ENCODE measurements at regions not wholly inside any gene's neighbourhood (a gene's known extent, or its start where the extent isn't known, plus 50 kb on each side); places are given as distances from the start of the nearest gene placed in this dataset.

- TF ChIP-seq CTCF (IDR thresholded peaks at IDR 0.05) (no peak), POLR2A (IDR thresholded peaks at IDR 0.05) (no peak), POLR2AphosphoS5 (IDR thresholded peaks at IDR 0.05) (no peak)
These were observed 115.8 kb upstream of the TMEM45B start for GRCh38 chr11:129699711-129700304.

Data from stomach (tissue), 4 donors.